ENCODE measurements at regions not wholly inside any gene's neighbourhood (a gene's known extent, or its start where the extent isn't known, plus 50 kb on each side); places are given as distances from the start of the nearest gene placed in this dataset.
"Not testable (repeated sequence)": the region's sequence is repeated elsewhere in the genome, so short reads cannot be mapped to it uniquely, and the experiment has no call there.

GRCh38 chr1:222004034-222004433, 262.1 kb upstream of the DUSP10 start:
- DNase-seq = no peak
- 61 to 83% methylated on average over 3 of the region's 3 CpGs for WGBS, 2 donors
- ATAC-seq (ENCODE audit: low FRiP score in 2 of 2) = no peak

GRCh38 chr1:222002503-222002902, 260.6 kb upstream of the DUSP10 start:
- Histone ChIP-seq H3K9me3 (no peaks in the 10 kb centered on the region), H3K36me3 (no peaks in the 10 kb centered on the region), H3K27me3 (no peaks in the 10 kb centered on the region), H3K4me1 (no peaks in the 10 kb centered on the region), H3K4me3 (no peak overlapping the region), H3K27ac (no peak overlapping the region)
- TF ChIP-seq EP300 (IDR thresholded peaks at IDR 0.05) (no peak), CTCF (IDR thresholded peaks at IDR 0.05) (no peak), POLR2AphosphoS5 (IDR thresholded peaks at IDR 0.05) (no peak), POLR2A (IDR thresholded peaks at IDR 0.05) (no peak)
- 78 to 87% methylated on average over 1 of the region's 1 CpG for WGBS, 2 donors
- ATAC-seq (ENCODE audit: low FRiP score in 2 of 2) = no peak
- no peak for DNase-seq

More at GRCh38 chr1:222004034-222004433, 262.1 kb upstream of the DUSP10 start:
- Histone ChIP-seq H3K4me3 (no peak overlapping the region), H3K27me3 (no peaks in the 10 kb centered on the region), H3K36me3 (no peaks in the 10 kb centered on the region), H3K4me1 (no peaks in the 10 kb centered on the region), H3K9me3 (no peaks in the 10 kb centered on the region), H3K27ac (no peak overlapping the region)
- TF ChIP-seq POLR2A (IDR thresholded peaks at IDR 0.05) = no peak
- no peak for TF ChIP-seq CTCF (IDR thresholded peaks at IDR 0.05)
- no peak for TF ChIP-seq POLR2AphosphoS5 (IDR thresholded peaks at IDR 0.05)

DNA sequence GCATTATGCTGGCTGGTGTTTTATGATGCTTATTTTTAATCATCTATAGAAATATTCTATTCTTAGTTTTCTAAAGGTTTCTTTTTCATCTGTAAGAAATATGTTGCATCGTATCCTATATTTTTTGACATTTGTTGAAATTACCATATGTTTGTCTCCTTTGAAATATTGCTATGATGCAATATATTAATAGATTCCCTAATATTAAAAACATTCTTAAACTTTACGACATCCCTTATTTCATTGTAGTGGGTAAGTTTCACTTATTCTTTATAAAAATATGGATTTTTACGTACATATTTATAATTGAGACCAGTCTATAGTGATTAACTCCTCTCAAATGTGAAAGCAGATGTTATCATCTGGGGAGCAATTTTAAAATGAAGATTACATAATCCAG, 258.2 kb upstream of the DUSP10 start:
- H3K27ac ChIP-seq = no peak overlapping the region
- ATAC-seq (ENCODE audit: low FRiP score in 2 of 2) (no peak), DNase-seq (no peak)
- H3K9me3 ChIP-seq = no peaks in the 10 kb centered on the region
- no peaks in the 10 kb centered on the region for H3K36me3 ChIP-seq
- H3K4me3 ChIP-seq = no peak overlapping the region
- whole genome bisulfite sequencing, 2 donors = 92 to 93% methylated on average over 3 of the region's 3 CpGs
- no peaks in the 10 kb centered on the region for H3K4me1 ChIP-seq
- TF ChIP-seq POLR2A (IDR thresholded peaks at IDR 0.05) (no peak), CTCF (IDR thresholded peaks at IDR 0.05) (no peak), POLR2AphosphoS5 (IDR thresholded peaks at IDR 0.05) (no peak), EP300 (IDR thresholded peaks at IDR 0.05) (no peak)
- H3K27me3 ChIP-seq = no peaks in the 10 kb centered on the region

- Histone ChIP-seq H3K36me3 (no peaks in the 10 kb centered on the region), H3K27me3 (no peaks in the 10 kb centered on the region), H3K4me3 (no peak overlapping the region), H3K27ac (no peak overlapping the region), H3K9me3 (no peaks in the 10 kb centered on the region), H3K4me1 (no peaks in the 10 kb centered on the region)
- 76 to 84% methylated on average over 6 of the region's 6 CpGs for WGBS, 2 donors
- TF ChIP-seq POLR2AphosphoS5 (IDR thresholded peaks at IDR 0.05) (no peak), CTCF (IDR thresholded peaks at IDR 0.05) (no peak), EP300 (IDR thresholded peaks at IDR 0.05) (no peak), POLR2A (IDR thresholded peaks at IDR 0.05) (no peak)
- no peak for ATAC-seq (ENCODE audit: low FRiP score in 2 of 2)
- DNase-seq = no peak
Observed at GRCh38 chr1:221998781-221999180, 256.9 kb upstream of the DUSP10 start.

DNA sequence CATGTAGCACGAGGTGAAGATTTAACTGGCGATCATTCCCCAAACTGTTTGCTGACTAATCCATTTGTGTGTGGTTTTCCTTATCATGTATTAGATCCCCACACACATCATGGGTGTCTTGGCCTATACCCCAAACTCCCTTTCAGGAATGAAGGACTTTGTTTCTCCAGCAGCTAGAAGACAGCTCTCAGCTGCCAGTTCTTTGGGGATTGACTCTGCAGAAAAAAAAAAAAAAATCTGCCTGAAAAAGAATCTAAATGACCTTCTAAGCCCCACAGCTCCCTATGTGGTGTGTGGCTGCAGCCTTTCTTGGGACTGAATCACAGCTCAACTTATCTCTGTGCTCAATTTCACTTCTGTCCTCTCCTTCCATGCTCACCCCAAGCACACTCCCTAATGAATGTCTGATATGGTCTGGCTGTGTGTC, 256.3 kb upstream of the DUSP10 start:
- Histone ChIP-seq H3K27ac (no peak overlapping the region), H3K9me3 (no peaks in the 10 kb centered on the region), H3K4me3 (no peak overlapping the region), H3K36me3 (no peaks in the 10 kb centered on the region), H3K27me3 (no peaks in the 10 kb centered on the region), H3K4me1 (no peaks in the 10 kb centered on the region)
- 68 to 77% methylated on average over 2 of the region's 2 CpGs for WGBS, 2 donors
- no peak for TF ChIP-seq CTCF (IDR thresholded peaks at IDR 0.05)
- TF ChIP-seq EP300 (IDR thresholded peaks at IDR 0.05) = no peak
- TF ChIP-seq POLR2A (IDR thresholded peaks at IDR 0.05) = no peak
- no peak for DNase-seq
- peak in 1 of 2 donors; percentile 51 for ATAC-seq (ENCODE audit: low FRiP score in 2 of 2)

GRCh38 chr1:221997012-221997411, 255.1 kb upstream of the DUSP10 start:
- not testable (repeated sequence) for ATAC-seq (ENCODE audit: low FRiP score in 2 of 2); H3K9me3 ChIP-seq; H3K27me3 ChIP-seq; H3K27ac ChIP-seq; H3K36me3 ChIP-seq; H3K4me3 ChIP-seq; H3K4me1 ChIP-seq
- 90 to 96% methylated on average over 1 of the region's 1 CpG for WGBS, 2 donors
- peak in 1 of 2 donors; percentile 23 for DNase-seq
